H1 (cell line): ENCODE measurements at regions not wholly inside any gene's neighbourhood (a gene's known extent, or its start where the extent isn't known, plus 50 kb on each side); places are given as distances from the start of the nearest gene placed in this dataset.

Experiments
- ATF3 ChIP-seq: IDR thresholded peaks from 2 replicates; pipeline ENCODE4 v1.6.1; 2011; ENCODE audit warnings: low read depth, mild to moderate bottlenecking, low read length; ENCODE audit not compliant: insufficient read depth
- JUND ChIP-seq: IDR thresholded peaks from 2 replicates; pipeline ENCODE4 v1.6.1; 2011; ENCODE audit warnings: mild to moderate bottlenecking, improper control_type of control experiment, low read length
- KDM1A ChIP-seq: fragments of 200-600, 300-600 bp; sonication (generic); IDR thresholded peaks from 2 replicates; pipeline ENCODE4 v1.7.1; 2016; ENCODE audit warnings: mild to moderate bottlenecking, low read length, borderline replicate concordance
- RAD21 ChIP-seq, 2 experiments: IDR thresholded peaks in 1 of 2; conservative IDR thresholded peaks in 1 of 2; 2 replicates each; pipeline ENCODE4 v1.6.1; 2011; ENCODE audit warnings: low read depth in 2 of 2, low read length in 2 of 2, improper control_type of control experiment in 1 of 2, inconsistent platforms in 1 of 2, mild to moderate bottlenecking in 1 of 2, moderate library complexity in 1 of 2
- SRF ChIP-seq: IDR thresholded peaks from 2 replicates; pipeline ENCODE4 v1.6.1; 2011; ENCODE audit warnings: mild to moderate bottlenecking, low read depth, low read length, moderate library complexity

- TF ChIP-seq ATF3 (no peak), KDM1A (no peak), SRF (no peak), JUND (no peak), RAD21 (IDR thresholded peaks at IDR 0.05 in 1 of 2, conservative IDR thresholded peaks at IDR 0.05 in 1 of 2; ENCODE audit: low read depth in 2 of 2, low read length in 2 of 2) (no peak)
- TF ChIP-seq, all 59 proteins: peak for 0
Measured at GRCh38 chr16:64453646-64454045, 668.2 kb downstream of the CDH11 start (continued).
